ENCODE measurements at regions not wholly inside any gene's neighbourhood (a gene's known extent, or its start where the extent isn't known, plus 50 kb on each side); places are given as distances from the start of the nearest gene placed in this dataset.

DNA sequence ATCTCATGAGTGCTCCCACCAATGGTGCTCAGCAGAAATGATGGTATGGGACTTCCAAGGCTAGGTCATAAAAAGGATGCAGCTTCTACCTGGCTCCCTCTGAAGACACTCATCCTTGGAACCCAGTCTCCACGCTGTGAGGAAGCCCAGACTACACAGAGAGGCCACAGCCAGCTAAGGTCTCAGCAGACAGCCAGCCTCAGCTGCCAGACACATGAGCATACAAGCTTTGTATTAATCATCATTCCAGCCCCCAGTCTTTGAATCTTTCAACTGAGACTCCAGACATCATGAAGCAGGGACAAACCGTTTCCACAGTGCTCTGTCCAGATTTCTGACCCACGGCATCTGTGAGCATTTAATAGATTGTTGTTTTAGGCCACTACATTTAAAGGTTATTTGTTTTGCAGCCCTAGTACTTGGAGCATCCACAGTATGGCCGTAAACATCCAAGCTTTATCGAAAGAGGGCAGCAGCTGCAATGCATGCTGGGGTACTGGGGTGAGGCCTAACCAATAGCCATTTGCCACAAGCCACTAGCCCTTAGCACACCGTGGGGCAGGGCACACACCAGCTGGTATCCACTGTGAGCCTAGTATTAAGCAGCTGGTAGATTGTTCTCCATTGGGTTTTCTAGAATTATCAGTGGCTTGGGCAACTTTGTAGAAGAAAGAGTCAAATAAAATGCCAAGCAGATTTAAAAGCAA lies 449.1 kb downstream of the BCOR start:
- TF ChIP-seq POLR2AphosphoS5 (IDR thresholded peaks at IDR 0.05; ENCODE audit: low read depth, low read length) (no peak), FOXJ3 (CRISPR knock-in tag; IDR thresholded peaks at IDR 0.05) (no peak), TAF1 (IDR thresholded peaks at IDR 0.05; ENCODE audit: borderline replicate concordance, low read depth, low read length) (no peak), CTCF (IDR thresholded peaks at IDR 0.05) (no peak), SIN3A (IDR thresholded peaks at IDR 0.05; ENCODE audit: borderline replicate concordance, low read depth, low read length) (no peak), TCF12 (IDR thresholded peaks at IDR 0.05) (no peak), RXRA (IDR thresholded peaks at IDR 0.05; ENCODE audit: borderline replicate concordance, low read depth) (no peak)
- TF ChIP-seq, protein P1, sequence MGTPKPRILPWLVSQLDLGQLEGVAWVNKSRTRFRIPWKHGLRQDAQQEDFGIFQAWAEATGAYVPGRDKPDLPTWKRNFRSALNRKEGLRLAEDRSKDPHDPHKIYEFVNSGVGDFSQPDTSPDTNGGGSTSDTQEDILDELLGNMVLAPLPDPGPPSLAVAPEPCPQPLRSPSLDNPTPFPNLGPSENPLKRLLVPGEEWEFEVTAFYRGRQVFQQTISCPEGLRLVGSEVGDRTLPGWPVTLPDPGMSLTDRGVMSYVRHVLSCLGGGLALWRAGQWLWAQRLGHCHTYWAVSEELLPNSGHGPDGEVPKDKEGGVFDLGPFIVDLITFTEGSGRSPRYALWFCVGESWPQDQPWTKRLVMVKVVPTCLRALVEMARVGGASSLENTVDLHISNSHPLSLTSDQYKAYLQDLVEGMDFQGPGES (IDR thresholded peaks at IDR 0.05; ENCODE audit: low read depth, low read length): no peak
- TF ChIP-seq, protein P2, sequence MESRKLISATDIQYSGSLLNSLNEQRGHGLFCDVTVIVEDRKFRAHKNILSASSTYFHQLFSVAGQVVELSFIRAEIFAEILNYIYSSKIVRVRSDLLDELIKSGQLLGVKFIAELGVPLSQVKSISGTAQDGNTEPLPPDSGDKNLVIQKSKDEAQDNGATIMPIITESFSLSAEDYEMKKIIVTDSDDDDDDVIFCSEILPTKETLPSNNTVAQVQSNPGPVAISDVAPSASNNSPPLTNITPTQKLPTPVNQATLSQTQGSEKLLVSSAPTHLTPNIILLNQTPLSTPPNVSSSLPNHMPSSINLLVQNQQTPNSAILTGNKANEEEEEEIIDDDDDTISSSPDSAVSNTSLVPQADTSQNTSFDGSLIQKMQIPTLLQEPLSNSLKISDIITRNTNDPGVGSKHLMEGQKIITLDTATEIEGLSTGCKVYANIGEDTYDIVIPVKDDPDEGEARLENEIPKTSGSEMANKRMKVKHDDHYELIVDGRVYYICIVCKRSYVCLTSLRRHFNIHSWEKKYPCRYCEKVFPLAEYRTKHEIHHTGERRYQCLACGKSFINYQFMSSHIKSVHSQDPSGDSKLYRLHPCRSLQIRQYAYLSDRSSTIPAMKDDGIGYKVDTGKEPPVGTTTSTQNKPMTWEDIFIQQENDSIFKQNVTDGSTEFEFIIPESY (IDR thresholded peaks at IDR 0.05; ENCODE audit: borderline replicate concordance, low read depth): no peak
- Histone ChIP-seq H3K9ac (no peak overlapping the region), H3K27ac (ENCODE audit: low read depth in 2 of 2, low read length in 1 of 2) (no peak overlapping the region), H3K27me3 (ENCODE audit: insufficient read depth) (peaks cover 7% of the 10 kb centered on the region; the same call in 1 of the 2 replicates), H4K20me1 (ENCODE audit: insufficient read depth) (no peaks in the 10 kb centered on the region), H3K9me2 (no peaks in the 10 kb centered on the region), H3K4me2 (no peak overlapping the region), H3K79me2 (ENCODE audit: insufficient read depth) (no peaks in the 10 kb centered on the region), H3K4me1 (ENCODE audit: control insufficient read depth in 1 of 2, insufficient read depth in 2 of 2, low read depth in 1 of 2, low read length in 1 of 2) (peaks cover 0 to 3% of the 10 kb centered on the region in 2 experiments; a peak in 1 of 4 replicates), H3K9me3 (no peaks in the 10 kb centered on the region), H2AFZ (ENCODE audit: low read depth) (no peak overlapping the region), H3K4me3 (ENCODE audit: low read depth in 2 of 2, low read length in 1 of 2) (no peak overlapping the region), H3F3A (replicated peaks; ENCODE audit: insufficient read depth) (no peaks in the 10 kb centered on the region), H3K36me3 (replicated peaks in 1 of 2; ENCODE audit: control insufficient read depth in 1 of 2, insufficient read depth in 2 of 2, low read length in 1 of 2) (no peaks in the 10 kb centered on the region)
- WGBS (ENCODE audit: low lambda C conversion rate): 54% methylated on average over 6 of the region's 6 CpGs
- DNase-seq: no peak
- CTCF ChIA-PET: interaction anchor here (0.7 kb wide), 1 partner anchor 83 kb away, joined by 3 read pairs; no protein-coding TSS in a partner anchor
- POLR2A ChIA-PET: interaction anchor here (0.7 kb wide), 1 partner anchor 9 kb away, joined by 3 read pairs; no protein-coding TSS in a partner anchor

- CTCF ChIA-PET: no interaction called here
- Histone ChIP-seq H3K4me1 (ENCODE audit: control insufficient read depth in 1 of 2, insufficient read depth in 2 of 2, low read depth in 1 of 2, low read length in 1 of 2) (peaks cover 0 to 11% of the 10 kb centered on the region in 2 experiments; a peak in 1 of 4 replicates), H3K36me3 (replicated peaks in 1 of 2; ENCODE audit: control insufficient read depth in 1 of 2, insufficient read depth in 2 of 2, low read length in 1 of 2) (no peaks in the 10 kb centered on the region), H3K79me2 (ENCODE audit: insufficient read depth) (no peaks in the 10 kb centered on the region), H3K4me3 (ENCODE audit: low read depth in 2 of 2, low read length in 1 of 2) (no peak overlapping the region), H3K4me2 (no peak overlapping the region), H2AFZ (ENCODE audit: low read depth) (no peak overlapping the region), H3K9me2 (no peaks in the 10 kb centered on the region), H3K27ac (ENCODE audit: low read depth in 2 of 2, low read length in 1 of 2) (no peak overlapping the region), H3F3A (replicated peaks; ENCODE audit: insufficient read depth) (no peaks in the 10 kb centered on the region), H4K20me1 (ENCODE audit: insufficient read depth) (no peaks in the 10 kb centered on the region), H3K9me3 (no peaks in the 10 kb centered on the region), H3K27me3 (ENCODE audit: insufficient read depth) (peaks cover 9% of the 10 kb centered on the region; the same call in 1 of the 2 replicates), H3K9ac (no peak overlapping the region)
- no peak for DNase-seq
- POLR2A ChIA-PET: no interaction called here
- WGBS (ENCODE audit: low lambda C conversion rate): 46% methylated on average over 12 of the region's 12 CpGs
- TF ChIP-seq NRF1 (IDR thresholded peaks at IDR 0.05; ENCODE audit: low read depth, low read length): no peak
- no peak for TF ChIP-seq SMC3 (IDR thresholded peaks at IDR 0.05; ENCODE audit: low read depth, low read length)
- TF ChIP-seq RXRA (IDR thresholded peaks at IDR 0.05; ENCODE audit: borderline replicate concordance, low read depth): no peak
- TF ChIP-seq TAF1 (IDR thresholded peaks at IDR 0.05; ENCODE audit: borderline replicate concordance, low read depth, low read length): no peak
- TF ChIP-seq RFX5 (IDR thresholded peaks at IDR 0.05; ENCODE audit: low read length): no peak
- TF ChIP-seq TCF12 (IDR thresholded peaks at IDR 0.05): no peak
- no peak for TF ChIP-seq TEAD4 (IDR thresholded peaks at IDR 0.05; ENCODE audit: borderline replicate concordance, insufficient read depth)
- TF ChIP-seq ELF1 (IDR thresholded peaks at IDR 0.05): no peak
- no peak for TF ChIP-seq USF2 (IDR thresholded peaks at IDR 0.05; ENCODE audit: borderline replicate concordance, low read depth, low read length)
- no peak for TF ChIP-seq MAX (IDR thresholded peaks at IDR 0.05; ENCODE audit: low read depth)
- TF ChIP-seq CHD2 (IDR thresholded peaks at IDR 0.05; ENCODE audit: low read length, partially characterized antibody): no peak
- no peak for TF ChIP-seq GATA2 (CRISPR knock-in tag; IDR thresholded peaks at IDR 0.05)
- TF ChIP-seq RCOR1 (IDR thresholded peaks at IDR 0.05; ENCODE audit: low read length): no peak
Observed at GRCh38 chrX:39650768-39651347, 446.9 kb downstream of the BCOR start.
